Type B pancreatic cell (in vitro differentiated cells): ENCODE measurements at regions not wholly inside any gene's neighbourhood (a gene's known extent, or its start where the extent isn't known, plus 50 kb on each side); places are given as distances from the start of the nearest gene placed in this dataset.

ENCODE experiments used
- DNase-seq: peaks from one replicate; pipeline ENCODE4 v3.0.0; 2021; ENCODE audit warnings: mixed read lengths; ENCODE audit not compliant: unreplicated experiment; ENCODE audit errors: extremely low spot score
- H3K27ac Mint-ChIP-seq: 2 replicates; pipeline ENCODE4 v1.8.0; 2021; ENCODE audit warnings: mild to moderate bottlenecking, mixed read lengths
- H3K27me3 Mint-ChIP-seq: 2 replicates; pipeline ENCODE4 v1.8.0; 2021; ENCODE audit warnings: mixed read lengths
- H3K36me3 Mint-ChIP-seq: 2 replicates; pipeline ENCODE4 v1.8.0; 2021; ENCODE audit warnings: mixed read lengths
- H3K4me1 Mint-ChIP-seq: one replicate; pipeline ENCODE4 v1.8.0; 2021; ENCODE audit warnings: mixed read lengths; ENCODE audit not compliant: unreplicated experiment
- H3K4me3 Mint-ChIP-seq: 2 replicates; pipeline ENCODE4 v1.8.0; 2021; ENCODE audit warnings: mild to moderate bottlenecking, mixed read lengths
- H3K9me3 Mint-ChIP-seq: 2 replicates; pipeline ENCODE4 v1.8.0; 2021; ENCODE audit warnings: mixed read lengths
- TF ChIP-seq, protein P1 (sequence below): fragments of 200-600 bp; sonication (generic); conservative IDR thresholded peaks from 2 replicates; pipeline ENCODE4 v1.5.0; 2021; ENCODE audit warnings: antibody characterized with exemption, mild to moderate bottlenecking

DNA sequence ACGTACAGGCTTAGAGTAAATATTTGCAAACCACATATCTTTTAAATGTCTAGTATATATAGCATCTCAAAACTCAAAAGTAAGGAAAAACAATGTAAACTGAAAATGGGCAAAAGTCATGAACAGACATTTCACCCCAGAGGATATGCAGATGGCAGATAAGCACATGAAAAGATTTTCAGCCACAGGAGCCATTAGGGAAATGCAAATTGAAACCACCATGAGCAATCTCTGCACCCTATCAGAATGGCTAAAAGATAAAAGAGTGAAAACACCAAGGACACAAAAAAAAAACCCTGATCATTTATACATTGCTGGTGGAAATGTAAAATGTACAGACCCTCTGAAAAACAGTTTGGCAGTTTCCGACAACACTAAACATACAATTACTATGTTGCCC is 292.7 kb downstream of the ZNF516 start:
- peaks cover 4% of the 10 kb centered on the region for H3K4me1 Mint-ChIP-seq

DNA sequence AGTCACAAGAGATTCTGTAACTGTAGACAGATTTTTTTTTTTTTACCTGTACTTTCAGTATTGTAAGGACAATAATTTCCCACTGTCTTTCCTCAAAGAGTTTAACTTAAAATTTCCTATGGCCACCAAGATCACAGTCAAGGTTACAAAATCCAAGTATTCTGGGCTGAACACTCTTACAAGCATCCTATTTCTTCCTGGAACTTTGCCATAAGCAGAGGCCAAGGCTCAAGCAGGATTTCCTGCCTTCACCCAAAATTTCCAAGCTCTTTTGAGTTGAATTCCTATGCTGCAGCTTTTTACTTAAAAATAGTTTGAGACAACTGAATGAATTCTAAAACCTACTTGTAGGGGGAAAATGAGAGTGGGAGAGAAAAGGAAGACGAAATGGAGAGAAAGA is 299.4 kb downstream of the ZNF516 start:
- Mint-ChIP-seq H3K36me3 (no peaks in the 10 kb centered on the region), H3K27me3 (no peaks in the 10 kb centered on the region), H3K27ac (no peak overlapping the region), H3K4me1 (no peaks in the 10 kb centered on the region), H3K4me3 (no peak overlapping the region), H3K9me3 (no peaks in the 10 kb centered on the region)
- TF ChIP-seq, protein P1, sequence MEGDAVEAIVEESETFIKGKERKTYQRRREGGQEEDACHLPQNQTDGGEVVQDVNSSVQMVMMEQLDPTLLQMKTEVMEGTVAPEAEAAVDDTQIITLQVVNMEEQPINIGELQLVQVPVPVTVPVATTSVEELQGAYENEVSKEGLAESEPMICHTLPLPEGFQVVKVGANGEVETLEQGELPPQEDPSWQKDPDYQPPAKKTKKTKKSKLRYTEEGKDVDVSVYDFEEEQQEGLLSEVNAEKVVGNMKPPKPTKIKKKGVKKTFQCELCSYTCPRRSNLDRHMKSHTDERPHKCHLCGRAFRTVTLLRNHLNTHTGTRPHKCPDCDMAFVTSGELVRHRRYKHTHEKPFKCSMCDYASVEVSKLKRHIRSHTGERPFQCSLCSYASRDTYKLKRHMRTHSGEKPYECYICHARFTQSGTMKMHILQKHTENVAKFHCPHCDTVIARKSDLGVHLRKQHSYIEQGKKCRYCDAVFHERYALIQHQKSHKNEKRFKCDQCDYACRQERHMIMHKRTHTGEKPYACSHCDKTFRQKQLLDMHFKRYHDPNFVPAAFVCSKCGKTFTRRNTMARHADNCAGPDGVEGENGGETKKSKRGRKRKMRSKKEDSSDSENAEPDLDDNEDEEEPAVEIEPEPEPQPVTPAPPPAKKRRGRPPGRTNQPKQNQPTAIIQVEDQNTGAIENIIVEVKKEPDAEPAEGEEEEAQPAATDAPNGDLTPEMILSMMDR = no peak
- no peak for DNase-seq

More for the DNA sequence above, 292.7 kb downstream of the ZNF516 start:
- Mint-ChIP-seq H3K36me3 (no peaks in the 10 kb centered on the region), H3K9me3 (peaks cover 5% of the 10 kb centered on the region), H3K27me3 (peaks cover 25% of the 10 kb centered on the region), H3K27ac (no peak overlapping the region), H3K4me3 (no peak overlapping the region)
- TF ChIP-seq, protein P1 = no peak
- DNase-seq = no peak

DNA sequence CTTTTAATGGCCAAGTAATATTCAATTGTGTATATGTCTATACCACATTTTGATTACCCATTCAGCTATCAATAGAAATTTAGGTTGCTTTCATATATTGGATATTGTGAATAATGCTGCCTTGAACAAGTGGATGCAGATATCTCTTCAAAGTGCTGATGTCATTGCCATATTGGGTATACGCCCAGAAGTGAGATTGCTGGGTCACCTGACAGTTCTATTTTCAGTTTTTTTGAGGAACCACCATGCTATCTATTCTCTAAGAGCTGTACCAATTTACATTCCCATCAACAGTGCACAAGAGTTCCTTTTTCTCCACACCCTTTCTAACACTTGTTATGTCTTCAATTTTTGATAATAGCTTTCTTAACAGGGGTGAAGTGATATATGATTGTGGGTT is 306.9 kb downstream of the ZNF516 start:
- DNase-seq = no peak
- no peaks in the 10 kb centered on the region for H3K36me3 Mint-ChIP-seq
- no peaks in the 10 kb centered on the region for H3K4me1 Mint-ChIP-seq
- H3K27ac Mint-ChIP-seq = no peak overlapping the region
- no peaks in the 10 kb centered on the region for H3K9me3 Mint-ChIP-seq
- H3K4me3 Mint-ChIP-seq = no peak overlapping the region
- TF ChIP-seq, protein P1 = no peak
- H3K27me3 Mint-ChIP-seq = peaks cover 2% of the 10 kb centered on the region

DNA sequence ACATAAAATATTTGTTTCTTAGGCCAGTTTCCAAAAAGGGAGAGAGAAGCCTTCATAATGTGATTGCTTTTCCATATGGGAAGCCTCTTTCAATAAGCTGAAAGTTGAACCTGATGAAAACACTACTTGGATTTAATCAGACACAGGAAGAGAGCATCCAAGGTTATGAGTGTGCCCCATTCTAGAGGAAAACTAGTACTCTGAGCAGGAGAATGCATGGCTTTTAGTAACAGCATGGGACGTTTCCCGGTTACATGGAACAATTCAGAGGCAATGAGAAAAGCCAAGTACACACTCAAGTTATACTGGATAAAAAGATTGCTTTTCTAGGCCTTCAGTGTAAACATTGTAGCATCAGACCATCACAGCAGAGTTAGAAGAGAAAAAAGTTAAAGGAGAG is 315.8 kb downstream of the ZNF516 start:
- no peaks in the 10 kb centered on the region for H3K27me3 Mint-ChIP-seq

DNA sequence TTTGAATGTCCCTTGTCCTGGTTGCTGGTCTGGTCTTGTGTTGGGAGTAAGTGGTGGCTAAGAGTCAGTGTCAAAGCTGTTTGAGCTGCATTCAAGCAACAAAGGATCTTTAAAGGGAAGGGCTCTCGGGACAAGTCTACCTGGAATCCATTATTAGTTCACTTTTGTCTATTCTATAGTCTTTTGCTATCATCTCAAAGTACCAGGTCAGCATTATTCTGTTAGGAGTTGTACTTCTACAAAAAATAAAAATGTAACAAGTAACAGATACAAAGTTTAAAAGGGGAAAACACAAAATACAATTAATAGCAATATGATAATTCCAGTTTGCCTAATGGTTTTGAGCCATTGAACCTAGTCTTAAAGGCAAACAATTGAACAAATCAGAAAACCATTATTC is 317.9 kb downstream of the ZNF516 start:
- H3K9me3 Mint-ChIP-seq = no peaks in the 10 kb centered on the region
- H3K27me3 Mint-ChIP-seq = no peaks in the 10 kb centered on the region
- no peak for DNase-seq
- no peaks in the 10 kb centered on the region for H3K36me3 Mint-ChIP-seq
- no peak overlapping the region for H3K4me3 Mint-ChIP-seq
- H3K4me1 Mint-ChIP-seq = peaks cover 17% of the 10 kb centered on the region
- H3K27ac Mint-ChIP-seq = no peak overlapping the region
- TF ChIP-seq, protein P1 = no peak

More for the DNA sequence above, 315.8 kb downstream of the ZNF516 start:
- Mint-ChIP-seq H3K4me1 (peaks cover 14% of the 10 kb centered on the region), H3K36me3 (no peaks in the 10 kb centered on the region), H3K9me3 (no peaks in the 10 kb centered on the region), H3K4me3 (no peak overlapping the region), H3K27ac (no peak overlapping the region)
- TF ChIP-seq, protein P1 = no peak
- no peak for DNase-seq

DNA sequence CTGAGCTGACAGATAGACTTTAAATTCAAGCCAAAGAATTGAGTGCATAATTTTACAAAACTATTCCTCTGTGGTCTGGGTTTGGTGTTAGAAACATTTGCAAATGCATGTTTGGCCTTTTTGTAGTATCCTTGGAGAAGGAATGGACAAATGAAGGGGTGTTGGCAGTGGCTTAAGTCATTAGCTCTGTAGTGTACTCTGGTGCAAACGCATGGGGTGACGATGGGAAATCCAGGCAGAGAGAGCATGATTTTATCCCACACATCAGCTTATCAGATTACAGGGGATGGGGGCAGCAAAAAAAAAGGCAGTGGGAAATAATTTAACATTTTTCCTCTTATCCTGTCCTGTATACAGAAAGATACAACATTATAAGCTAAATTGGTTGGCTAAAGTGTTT is 320.6 kb downstream of the ZNF516 start:
- Mint-ChIP-seq H3K27ac (no peak overlapping the region), H3K4me1 (peaks cover 17% of the 10 kb centered on the region), H3K9me3 (no peaks in the 10 kb centered on the region), H3K36me3 (no peaks in the 10 kb centered on the region), H3K4me3 (no peak overlapping the region), H3K27me3 (no peaks in the 10 kb centered on the region)
- TF ChIP-seq, protein P1 = no peak
- no peak for DNase-seq
